Type B pancreatic cell (in vitro differentiated cells): ENCODE measurements at regions not wholly inside any gene's neighbourhood (a gene's known extent, or its start where the extent isn't known, plus 50 kb on each side); places are given as distances from the start of the nearest gene placed in this dataset.

ENCODE experiments used
- DNase-seq: peaks from one replicate; pipeline ENCODE4 v3.0.0; 2021; ENCODE audit warnings: mixed read lengths; ENCODE audit not compliant: unreplicated experiment; ENCODE audit errors: extremely low spot score
- H3K27ac Mint-ChIP-seq: 2 replicates; pipeline ENCODE4 v1.8.0; 2021; ENCODE audit warnings: mild to moderate bottlenecking, mixed read lengths
- H3K27me3 Mint-ChIP-seq: 2 replicates; pipeline ENCODE4 v1.8.0; 2021; ENCODE audit warnings: mixed read lengths
- H3K36me3 Mint-ChIP-seq: 2 replicates; pipeline ENCODE4 v1.8.0; 2021; ENCODE audit warnings: mixed read lengths
- H3K4me1 Mint-ChIP-seq: one replicate; pipeline ENCODE4 v1.8.0; 2021; ENCODE audit warnings: mixed read lengths; ENCODE audit not compliant: unreplicated experiment
- H3K4me3 Mint-ChIP-seq: 2 replicates; pipeline ENCODE4 v1.8.0; 2021; ENCODE audit warnings: mild to moderate bottlenecking, mixed read lengths
- H3K9me3 Mint-ChIP-seq: 2 replicates; pipeline ENCODE4 v1.8.0; 2021; ENCODE audit warnings: mixed read lengths
- TF ChIP-seq, protein P1 (sequence below): fragments of 200-600 bp; sonication (generic); conservative IDR thresholded peaks from 2 replicates; pipeline ENCODE4 v1.5.0; 2021; ENCODE audit warnings: antibody characterized with exemption, mild to moderate bottlenecking

DNA sequence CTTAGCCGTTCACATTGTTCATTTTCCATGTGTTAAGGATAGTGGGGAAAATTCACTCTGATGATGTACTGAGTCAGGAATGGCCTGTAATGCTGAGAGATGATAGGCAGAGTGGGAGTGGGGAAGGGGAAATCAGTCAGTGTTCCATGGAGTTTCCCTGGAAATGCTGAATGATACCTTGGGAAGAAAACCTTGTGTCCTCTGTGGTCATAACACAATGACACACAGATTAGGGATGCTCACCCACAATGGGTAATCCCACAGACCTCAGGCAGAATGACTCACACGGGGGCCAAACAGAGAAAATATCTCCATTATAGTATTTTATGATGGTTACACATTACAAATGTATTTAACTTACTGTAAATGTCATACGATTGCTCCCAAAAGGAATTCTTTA, 118.0 kb downstream of the SNX19 start:
- TF ChIP-seq, protein P1, sequence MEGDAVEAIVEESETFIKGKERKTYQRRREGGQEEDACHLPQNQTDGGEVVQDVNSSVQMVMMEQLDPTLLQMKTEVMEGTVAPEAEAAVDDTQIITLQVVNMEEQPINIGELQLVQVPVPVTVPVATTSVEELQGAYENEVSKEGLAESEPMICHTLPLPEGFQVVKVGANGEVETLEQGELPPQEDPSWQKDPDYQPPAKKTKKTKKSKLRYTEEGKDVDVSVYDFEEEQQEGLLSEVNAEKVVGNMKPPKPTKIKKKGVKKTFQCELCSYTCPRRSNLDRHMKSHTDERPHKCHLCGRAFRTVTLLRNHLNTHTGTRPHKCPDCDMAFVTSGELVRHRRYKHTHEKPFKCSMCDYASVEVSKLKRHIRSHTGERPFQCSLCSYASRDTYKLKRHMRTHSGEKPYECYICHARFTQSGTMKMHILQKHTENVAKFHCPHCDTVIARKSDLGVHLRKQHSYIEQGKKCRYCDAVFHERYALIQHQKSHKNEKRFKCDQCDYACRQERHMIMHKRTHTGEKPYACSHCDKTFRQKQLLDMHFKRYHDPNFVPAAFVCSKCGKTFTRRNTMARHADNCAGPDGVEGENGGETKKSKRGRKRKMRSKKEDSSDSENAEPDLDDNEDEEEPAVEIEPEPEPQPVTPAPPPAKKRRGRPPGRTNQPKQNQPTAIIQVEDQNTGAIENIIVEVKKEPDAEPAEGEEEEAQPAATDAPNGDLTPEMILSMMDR, result no peak
- Mint-ChIP-seq H3K27me3 (peaks cover 2% of the 10 kb centered on the region), H3K27ac (no peak overlapping the region), H3K4me3 (no peak overlapping the region), H3K36me3 (no peaks in the 10 kb centered on the region), H3K9me3 (peaks cover 11% of the 10 kb centered on the region), H3K4me1 (peaks cover 5% of the 10 kb centered on the region)
- DNase-seq, result no peak

DNA sequence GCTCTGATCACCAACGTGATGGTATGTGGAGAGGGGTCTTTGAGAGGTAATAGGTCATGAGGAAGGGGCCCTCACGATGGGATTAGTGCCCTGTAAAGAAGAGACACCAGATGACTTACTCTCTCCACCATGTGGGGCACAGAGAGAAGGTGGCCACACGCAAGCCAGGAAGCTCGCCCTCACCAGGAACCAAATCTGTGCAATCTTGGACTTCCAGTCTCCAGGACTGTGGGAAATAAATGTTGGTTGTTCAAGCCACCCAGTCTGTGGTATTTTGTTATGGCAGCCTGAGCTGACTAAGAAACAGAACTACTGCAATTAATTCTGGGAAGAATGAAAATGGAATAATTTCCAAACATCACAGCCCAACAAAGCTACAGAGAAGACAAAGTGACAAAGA, 117.5 kb downstream of the SNX19 start:
- H3K4me1 Mint-ChIP-seq, result peaks cover 5% of the 10 kb centered on the region
- no peak overlapping the region for H3K27ac Mint-ChIP-seq
- no peaks in the 10 kb centered on the region for H3K36me3 Mint-ChIP-seq
- TF ChIP-seq, protein P1, result no peak
- no peak for DNase-seq
- peaks cover 2% of the 10 kb centered on the region for H3K27me3 Mint-ChIP-seq
- H3K4me3 Mint-ChIP-seq, result no peak overlapping the region
- H3K9me3 Mint-ChIP-seq, result peaks cover 11% of the 10 kb centered on the region

DNA sequence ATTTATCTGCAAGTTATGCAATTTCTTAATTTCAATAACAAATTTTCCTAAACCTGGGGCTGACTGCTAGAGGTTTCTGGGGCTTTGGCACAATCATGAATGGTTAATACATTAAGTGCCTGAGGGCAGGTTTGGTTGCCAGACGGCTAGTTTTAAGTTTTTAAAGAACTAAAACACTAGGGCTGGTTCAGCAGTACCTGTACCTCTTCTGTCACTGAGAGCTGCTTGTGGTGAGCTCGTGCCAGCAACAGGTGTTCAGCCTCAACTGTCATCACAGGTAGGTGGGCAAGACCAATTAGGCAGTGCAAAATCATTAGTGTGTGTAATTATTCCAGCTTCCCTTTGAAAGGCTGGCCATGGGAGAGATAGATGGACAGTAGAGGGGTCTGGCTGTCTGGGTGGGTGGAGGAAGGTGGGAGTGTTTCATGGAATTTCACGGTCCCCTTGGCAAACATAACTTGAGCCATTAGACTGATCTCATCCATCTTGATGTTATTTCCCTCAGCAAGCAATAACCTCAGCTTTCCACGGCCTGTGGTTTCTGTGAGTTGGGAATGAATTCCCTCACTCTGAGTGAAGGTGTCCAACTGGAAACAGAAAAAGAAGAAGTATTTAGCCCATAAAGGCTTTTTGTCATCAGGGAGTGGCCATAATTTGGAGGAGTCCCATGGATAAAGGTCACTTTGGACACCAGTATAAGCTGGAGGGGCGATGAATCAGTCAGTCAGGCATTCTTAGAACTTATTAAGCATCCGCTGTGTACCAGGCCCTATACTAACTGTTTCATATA, 114.8 kb downstream of the SNX19 start:
- Mint-ChIP-seq H3K4me3 (no peak overlapping the region), H3K27ac (no peak overlapping the region), H3K4me1 (peaks cover 8% of the 10 kb centered on the region), H3K27me3 (peaks cover 2% of the 10 kb centered on the region), H3K36me3 (no peaks in the 10 kb centered on the region), H3K9me3 (peaks cover 11% of the 10 kb centered on the region)
- no peak for DNase-seq
- TF ChIP-seq, protein P1, result no peak

DNA sequence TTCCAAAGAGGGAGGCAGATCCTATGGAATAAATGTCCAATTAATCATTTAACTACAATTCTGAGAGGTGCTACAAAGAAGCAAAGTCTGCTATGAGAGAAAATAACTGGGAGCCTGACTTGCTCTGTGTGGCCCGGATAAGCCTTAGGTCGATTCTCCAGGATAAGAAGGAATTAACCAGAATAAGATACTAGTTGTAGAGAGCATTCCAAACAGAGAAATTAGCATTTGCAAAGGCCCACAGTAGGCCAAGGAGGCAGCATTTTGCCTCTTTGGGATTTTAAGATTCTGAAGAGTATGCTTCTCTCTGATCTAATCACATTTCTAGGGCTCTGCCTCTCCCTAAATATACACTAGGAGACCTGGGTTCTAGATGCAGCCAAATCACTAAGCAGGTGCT, 113.7 kb downstream of the SNX19 start:
- peaks cover 15% of the 10 kb centered on the region for H3K4me1 Mint-ChIP-seq
- TF ChIP-seq, protein P1, result no peak
- peaks cover 6% of the 10 kb centered on the region for H3K9me3 Mint-ChIP-seq
- no peaks in the 10 kb centered on the region for H3K36me3 Mint-ChIP-seq
- H3K27me3 Mint-ChIP-seq, result peaks cover 6% of the 10 kb centered on the region
- no peak overlapping the region for H3K4me3 Mint-ChIP-seq
- no peak overlapping the region for H3K27ac Mint-ChIP-seq
- DNase-seq, result no peak

DNA sequence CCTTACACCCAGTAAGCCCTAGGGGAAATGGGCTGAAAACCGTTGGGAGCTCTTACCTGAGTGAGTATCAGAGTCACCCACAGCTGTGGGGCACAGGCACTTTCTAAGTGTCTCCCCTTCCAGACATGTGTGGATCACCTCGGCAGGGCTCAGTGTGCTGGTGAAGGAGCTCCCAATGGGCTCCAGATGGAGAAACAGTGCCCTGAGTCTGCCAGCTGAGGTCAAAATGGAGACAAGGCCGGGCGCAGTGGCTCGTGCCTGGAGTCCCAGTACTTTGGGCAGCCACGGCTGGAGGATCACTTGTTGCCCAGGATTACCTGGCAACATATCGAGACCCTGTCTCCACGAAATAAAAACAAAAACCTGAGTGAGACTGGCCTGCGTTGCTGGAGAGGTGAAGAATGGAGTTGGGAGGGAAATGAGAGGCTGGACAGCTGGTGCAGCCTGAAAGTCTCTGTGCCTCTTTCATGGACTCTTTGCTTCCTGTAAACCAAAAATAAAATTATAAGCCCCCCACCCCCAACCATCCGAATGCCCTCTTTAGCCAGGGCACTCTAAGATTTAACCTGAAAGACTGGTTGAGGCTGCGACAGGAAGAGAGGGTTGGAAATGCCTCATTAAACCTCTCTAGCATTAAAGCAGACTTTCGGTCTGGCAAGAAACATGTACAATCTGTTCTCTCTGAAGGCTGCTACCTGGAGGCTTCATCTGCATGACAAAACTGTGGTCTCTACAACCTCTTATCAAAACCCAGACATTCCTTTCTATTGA, 111.8 kb downstream of the SNX19 start:
- H3K27ac Mint-ChIP-seq, result no peak overlapping the region
- H3K4me3 Mint-ChIP-seq, result no peak overlapping the region
- H3K27me3 Mint-ChIP-seq, result peaks cover 4% of the 10 kb centered on the region
- no peak for DNase-seq
- TF ChIP-seq, protein P1, result no peak
- H3K4me1 Mint-ChIP-seq, result peaks cover 15% of the 10 kb centered on the region
- no peaks in the 10 kb centered on the region for H3K36me3 Mint-ChIP-seq
- peaks cover 6% of the 10 kb centered on the region for H3K9me3 Mint-ChIP-seq
